ENCODE measurements at regions not wholly inside any gene's neighbourhood (a gene's known extent, or its start where the extent isn't known, plus 50 kb on each side); places are given as distances from the start of the nearest gene placed in this dataset.
"Not testable (repeated sequence)": the region's sequence is repeated elsewhere in the genome, so short reads cannot be mapped to it uniquely, and the experiment has no call there.

GRCh38 chr6:105560611-105561066 lies 157.8 kb upstream of the PREP start:
- DNase-seq = no peak

GRCh38 chr6:105557291-105557690 lies 154.4 kb upstream of the PREP start:
- no peak for DNase-seq

DNA sequence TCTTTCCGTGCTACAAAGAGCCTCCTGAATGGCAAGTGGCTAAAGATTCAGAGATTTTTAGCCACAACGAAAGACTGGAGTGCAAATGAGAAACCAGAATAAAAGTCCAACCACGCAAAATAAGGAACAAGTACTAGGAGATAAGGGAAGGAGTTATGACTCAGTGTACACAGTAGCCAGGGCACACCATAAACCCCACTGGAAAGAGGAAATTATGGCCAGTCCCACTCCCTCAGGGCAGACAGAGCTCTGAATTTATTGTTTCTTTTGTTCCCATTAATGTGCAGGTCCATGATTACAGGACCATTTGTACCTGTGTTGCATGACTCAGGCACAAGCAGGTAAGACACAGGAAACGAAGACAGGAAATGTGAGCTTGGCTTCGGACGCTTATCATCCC lies 150.3 kb upstream of the PREP start:
- no peak for DNase-seq

- DNase-seq = no peak
These were observed 148.2 kb upstream of the PREP start for GRCh38 chr6:105550955-105551620.

- DNase-seq = no peak
These were observed 143.9 kb upstream of the PREP start for GRCh38 chr6:105546754-105547153.

GRCh38 chr6:105545947-105546731 lies 143.3 kb upstream of the PREP start:
- DNase-seq = peak; percentile 11

DNA sequence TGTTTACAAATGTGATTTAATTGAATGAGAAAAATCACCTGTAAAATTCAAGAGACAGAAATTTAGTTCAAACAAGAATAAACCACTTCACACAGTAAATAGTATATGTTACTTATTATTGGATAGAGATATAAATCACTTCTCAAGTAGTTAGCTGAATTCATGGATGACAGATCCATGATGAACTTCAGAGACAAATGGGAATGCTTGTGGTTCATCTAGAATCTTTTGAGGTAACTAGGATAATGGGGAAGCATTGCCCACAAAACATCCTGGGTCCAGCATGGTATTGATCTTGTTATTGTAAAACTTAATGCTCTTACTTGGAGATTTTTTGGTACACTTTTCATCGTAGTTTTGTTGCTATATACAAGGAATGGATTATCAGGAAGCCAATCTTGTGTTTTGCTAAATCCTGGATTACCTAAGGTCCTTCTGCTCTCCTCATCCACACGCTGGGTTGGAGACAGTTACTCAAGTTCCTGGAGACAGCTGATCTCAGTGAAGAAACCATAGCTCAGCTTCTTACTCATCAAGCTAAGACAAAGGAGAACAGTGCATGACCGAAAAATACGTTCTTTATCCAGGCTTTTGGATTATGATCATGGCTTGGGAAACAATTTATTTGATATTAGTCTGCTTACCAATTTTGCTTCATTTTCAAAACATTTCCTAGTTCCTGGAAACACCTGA lies 142.5 kb upstream of the PREP start:
- DNase-seq = no peak

- DNase-seq = no peak
These were observed 137.0 kb upstream of the PREP start for GRCh38 chr6:105539911-105540310.

GRCh38 chr6:105537981-105538578 lies 135.2 kb upstream of the PREP start:
- no peak for DNase-seq

DNA sequence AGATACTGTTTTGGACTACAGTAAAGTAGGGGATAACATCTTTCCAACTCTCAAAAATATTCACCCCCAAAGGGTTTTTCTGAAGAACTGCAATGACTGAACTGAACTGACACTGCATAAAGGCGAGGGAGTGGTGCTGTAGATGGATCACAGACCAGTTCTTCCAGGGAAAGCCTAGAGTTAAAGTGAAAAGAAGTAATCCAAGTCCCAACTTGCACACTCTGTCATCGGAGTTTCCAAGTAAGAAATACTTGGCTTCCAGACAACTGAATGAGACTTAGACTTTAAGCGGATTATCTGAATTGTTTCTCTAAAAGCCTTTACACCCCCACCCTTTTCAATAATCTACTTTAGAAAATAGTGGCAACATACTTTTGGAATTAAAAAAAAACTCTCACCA lies 134.1 kb upstream of the PREP start:
- DNase-seq = no peak

DNA sequence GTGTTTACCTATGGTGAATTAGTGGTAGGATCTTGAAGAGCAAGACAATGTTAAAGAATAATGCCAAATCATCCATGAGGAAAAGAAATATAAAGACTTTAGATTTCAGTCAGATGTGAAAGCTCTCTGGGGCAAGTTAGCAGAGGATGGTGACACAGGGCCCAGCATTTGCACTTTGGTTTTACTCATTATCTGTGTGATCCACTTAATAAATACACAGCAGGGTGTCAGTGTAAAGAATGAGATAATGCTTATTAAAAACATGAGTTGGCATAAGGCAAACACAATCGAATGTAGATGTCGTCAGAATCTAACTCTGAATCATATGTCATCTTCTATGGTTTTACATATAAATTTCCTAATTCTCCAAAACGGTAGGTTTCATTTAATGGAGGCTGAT lies 130.4 kb upstream of the PREP start:
- DNase-seq = no peak

DNA sequence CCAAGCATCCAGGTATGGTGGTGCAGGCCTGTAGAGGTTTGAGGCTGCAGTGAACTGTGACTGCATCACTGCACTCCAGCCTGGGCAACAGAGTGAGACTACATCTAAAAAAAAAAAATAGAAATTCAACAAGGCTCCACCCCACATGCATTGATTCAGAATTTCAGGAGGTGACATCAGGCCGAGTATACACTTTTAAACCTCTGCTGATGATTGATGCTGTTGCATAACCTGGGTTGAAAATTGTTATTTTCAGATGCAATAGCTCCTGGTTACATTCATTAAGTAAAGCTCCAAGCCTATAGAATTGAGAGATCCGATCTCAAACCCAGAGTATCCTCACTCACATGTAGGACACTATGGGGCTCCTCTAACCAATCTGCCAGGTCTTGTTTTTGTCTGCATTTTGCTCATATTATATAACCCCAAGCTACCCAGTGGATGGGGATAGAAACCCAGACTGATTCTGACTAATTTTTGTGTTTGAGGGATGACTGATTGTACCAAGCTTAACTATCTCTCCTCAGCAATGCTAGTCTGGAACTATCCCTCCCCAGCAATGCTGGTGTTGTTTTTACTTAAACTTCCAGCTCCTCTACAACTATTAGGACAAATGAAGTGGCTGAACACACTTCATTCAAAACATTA lies 123.5 kb upstream of the PREP start:
- no peak for DNase-seq

DNA sequence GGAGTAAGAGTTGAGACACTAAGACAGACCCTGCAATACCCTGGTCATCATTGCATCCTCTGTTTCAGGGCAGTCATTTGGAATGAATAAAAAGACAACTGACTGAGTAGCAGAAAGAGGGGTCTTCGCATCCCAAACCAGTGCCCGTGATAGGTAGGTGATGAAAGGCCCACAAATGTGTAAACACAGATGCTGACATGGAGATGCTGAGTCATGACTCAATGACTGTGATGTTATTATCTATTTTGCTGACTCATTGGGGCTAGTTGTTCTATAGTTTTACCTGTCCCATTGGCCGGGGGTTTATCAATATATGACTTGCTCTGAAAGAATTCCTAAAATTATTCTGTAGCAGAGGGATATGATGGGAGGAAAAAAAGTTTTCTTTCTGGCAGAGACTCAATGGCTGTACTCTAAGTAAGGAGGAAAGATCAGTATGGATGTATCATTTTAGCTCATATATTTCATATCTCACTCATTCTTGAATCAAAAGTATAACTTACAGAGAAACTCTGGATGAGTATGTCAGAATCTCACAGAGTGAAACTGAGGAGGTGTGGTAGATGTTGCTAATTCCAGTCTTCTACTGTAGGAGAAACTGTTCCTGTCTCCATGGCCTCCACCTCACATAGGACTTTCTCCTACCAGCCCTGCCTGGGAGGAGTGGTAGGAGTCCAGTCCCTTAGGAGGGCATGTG lies 119.9 kb upstream of the PREP start:
- DNase-seq = no peak

GRCh38 chr6:105519954-105520353 lies 117.1 kb upstream of the PREP start:
- DNase-seq = no peak

DNA sequence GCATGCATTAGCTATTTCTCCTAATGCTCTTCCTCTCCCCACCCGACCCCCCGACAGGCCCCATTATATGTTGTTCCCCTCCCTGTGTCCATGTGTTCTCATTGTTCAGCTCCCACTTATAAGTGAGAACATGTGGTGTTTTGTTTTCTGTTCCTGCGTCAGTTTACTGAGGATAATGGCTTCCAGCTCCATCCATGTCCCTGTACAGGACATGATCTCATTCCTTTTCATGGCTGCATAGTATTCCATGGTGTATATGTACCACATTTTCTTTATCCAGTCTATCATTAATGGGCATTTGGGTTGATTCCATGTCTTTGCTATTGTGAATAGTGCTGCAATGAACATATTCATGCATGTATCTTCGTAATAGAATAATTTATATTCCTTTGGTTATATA lies 116.1 kb upstream of the PREP start:
- DNase-seq = not testable (repeated sequence)

- DNase-seq = peak; percentile 19
These were observed 112.2 kb upstream of the PREP start for GRCh38 chr6:105515054-105515453.

- no peak for DNase-seq
These were observed 111.4 kb upstream of the PREP start for GRCh38 chr6:105514306-105514705.

- no peak for DNase-seq
These were observed 108.8 kb upstream of the PREP start for GRCh38 chr6:105511639-105512038.

DNA sequence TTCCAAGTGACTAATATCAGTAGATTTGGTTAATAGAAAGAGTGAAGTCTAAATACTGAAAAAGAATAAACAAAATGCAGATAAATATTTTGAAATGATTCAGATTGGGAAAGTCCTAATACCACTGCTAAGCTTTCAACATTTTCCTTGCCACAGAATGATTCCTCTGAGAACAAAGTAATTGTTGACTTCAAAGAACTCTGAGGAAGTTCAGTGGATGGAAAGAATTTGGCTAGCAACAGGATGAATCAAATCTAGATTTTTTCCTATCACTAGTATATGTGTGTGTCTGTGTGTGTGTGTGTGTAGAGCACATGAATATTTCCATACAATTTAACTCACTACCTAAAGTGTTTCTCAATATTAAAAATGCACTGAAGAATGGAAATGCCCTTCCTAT lies 107.9 kb upstream of the PREP start:
- no peak for DNase-seq

- no peak for DNase-seq
These were observed 106.8 kb upstream of the PREP start for GRCh38 chr6:105509506-105510331.

- DNase-seq = no peak
These were observed 104.9 kb upstream of the PREP start for GRCh38 chr6:105507811-105508210.

All from NCI-H2107 (cell line).